T-helper 2 cell treated with Interferon-gamma antibody and Interleukin-4, amounts not matched to agents 5 μg/mL and 100 μg/mL, for 36 hours (primary cell): ENCODE measurements at regions not wholly inside any gene's neighbourhood (a gene's known extent, or its start where the extent isn't known, plus 50 kb on each side); places are given as distances from the start of the nearest gene placed in this dataset.
"Not testable (repeated sequence)": the region's sequence is repeated elsewhere in the genome, so short reads cannot be mapped to it uniquely, and the experiment has no call there.

Experiments
- DNase-seq: peaks from one replicate; pipeline ENCODE4 v3.0.0; 2021; ENCODE audit warnings: low spot score
- H3K27ac Mint-ChIP-seq: one replicate; pipeline ENCODE4 v1.8.0; 2021; ENCODE audit warnings: mild to moderate bottlenecking, mixed read lengths
- H3K27me3 Mint-ChIP-seq: one replicate; pipeline ENCODE4 v1.8.0; 2021; ENCODE audit warnings: low read depth, mixed read lengths
- H3K36me3 Mint-ChIP-seq: one replicate; pipeline ENCODE4 v1.8.0; 2021; ENCODE audit warnings: low read depth, mixed read lengths
- H3K4me1 Mint-ChIP-seq: one replicate; pipeline ENCODE4 v1.8.0; 2021; ENCODE audit warnings: low read depth, mixed read lengths
- H3K4me3 Mint-ChIP-seq: one replicate; pipeline ENCODE4 v1.8.0; 2022; ENCODE audit warnings: mild to moderate bottlenecking, moderate library complexity, mixed read lengths
- H3K9me3 Mint-ChIP-seq: one replicate; pipeline ENCODE4 v1.8.0; 2021; ENCODE audit warnings: mixed read lengths

GRCh38 chr20:54725266-54725665, 249.9 kb downstream of the DOK5 start:
- H3K27me3 Mint-ChIP-seq, H3K4me3 Mint-ChIP-seq, H3K36me3 Mint-ChIP-seq, H3K27ac Mint-ChIP-seq, DNase-seq, H3K4me1 Mint-ChIP-seq, H3K9me3 Mint-ChIP-seq: not testable (repeated sequence)

GRCh38 chr20:54723723-54724122, 248.3 kb downstream of the DOK5 start:
- no peak for DNase-seq
- Mint-ChIP-seq H3K4me1 (no peaks in the 10 kb centered on the region), H3K36me3 (no peaks in the 10 kb centered on the region), H3K27me3 (no peaks in the 10 kb centered on the region), H3K9me3 (no peaks in the 10 kb centered on the region), H3K27ac (no peak overlapping the region), H3K4me3 (no peak overlapping the region)

GRCh38 chr20:54717983-54718382, 242.6 kb downstream of the DOK5 start:
- no peak overlapping the region for H3K27ac Mint-ChIP-seq
- DNase-seq = no peak
- H3K9me3 Mint-ChIP-seq = no peaks in the 10 kb centered on the region

DNA sequence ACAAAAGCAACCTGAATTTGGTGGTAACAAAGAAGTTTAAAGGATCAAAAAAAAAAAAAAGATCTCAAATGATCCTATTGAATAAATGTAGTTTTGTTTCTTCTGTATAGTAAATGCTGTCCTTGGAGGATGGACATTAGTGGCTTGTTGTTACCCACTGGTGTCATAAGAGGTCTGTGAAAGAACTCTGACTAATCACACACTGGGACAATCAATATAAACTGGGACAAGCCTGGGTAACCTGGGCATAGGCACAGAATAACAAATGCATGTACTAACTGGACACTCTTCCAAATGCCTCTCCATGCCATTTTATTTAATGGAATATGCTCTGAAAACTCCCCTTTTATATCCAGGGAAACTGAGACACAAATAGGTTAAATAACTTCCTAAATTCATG, 241.4 kb downstream of the DOK5 start:
- Mint-ChIP-seq H3K27me3 (no peaks in the 10 kb centered on the region), H3K36me3 (no peaks in the 10 kb centered on the region), H3K4me1 (no peaks in the 10 kb centered on the region), H3K27ac (no peak overlapping the region), H3K9me3 (no peaks in the 10 kb centered on the region), H3K4me3 (no peak overlapping the region)
- DNase-seq = no peak

More at GRCh38 chr20:54717983-54718382, 242.6 kb downstream of the DOK5 start:
- H3K27me3 Mint-ChIP-seq = no peaks in the 10 kb centered on the region
- no peaks in the 10 kb centered on the region for H3K36me3 Mint-ChIP-seq
- H3K4me1 Mint-ChIP-seq = no peaks in the 10 kb centered on the region
- no peak overlapping the region for H3K4me3 Mint-ChIP-seq

DNA sequence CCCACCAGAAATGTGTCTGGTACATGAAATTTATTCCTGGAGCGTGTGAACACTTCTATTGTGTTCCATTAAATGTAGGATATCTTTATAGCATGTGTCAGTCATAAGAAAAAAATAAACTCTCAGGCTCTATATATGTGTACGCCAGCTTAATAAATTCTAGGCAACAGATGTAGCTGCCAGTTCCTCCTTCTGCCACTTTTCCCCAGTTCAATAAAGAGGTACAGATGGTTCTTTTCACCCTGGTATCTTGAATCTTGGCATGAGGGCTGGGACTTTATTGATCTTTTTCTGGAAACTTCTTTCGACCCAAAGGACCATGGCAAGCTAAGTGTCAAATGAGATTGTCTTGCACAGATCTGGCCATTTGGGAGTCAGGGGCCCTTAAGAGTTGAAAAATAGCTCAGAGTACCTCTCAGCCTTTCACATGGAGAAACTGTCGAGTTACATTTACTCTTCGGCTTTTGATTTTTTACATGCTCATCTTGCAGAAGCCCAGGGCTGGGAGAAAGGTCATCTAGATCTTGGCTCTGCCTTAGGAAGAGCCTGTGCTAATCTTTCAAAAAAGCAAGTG, 240.9 kb downstream of the DOK5 start:
- Mint-ChIP-seq H3K4me1 (no peaks in the 10 kb centered on the region), H3K9me3 (no peaks in the 10 kb centered on the region), H3K27ac (no peak overlapping the region), H3K36me3 (no peaks in the 10 kb centered on the region), H3K27me3 (no peaks in the 10 kb centered on the region), H3K4me3 (no peak overlapping the region)
- DNase-seq = no peak

DNA sequence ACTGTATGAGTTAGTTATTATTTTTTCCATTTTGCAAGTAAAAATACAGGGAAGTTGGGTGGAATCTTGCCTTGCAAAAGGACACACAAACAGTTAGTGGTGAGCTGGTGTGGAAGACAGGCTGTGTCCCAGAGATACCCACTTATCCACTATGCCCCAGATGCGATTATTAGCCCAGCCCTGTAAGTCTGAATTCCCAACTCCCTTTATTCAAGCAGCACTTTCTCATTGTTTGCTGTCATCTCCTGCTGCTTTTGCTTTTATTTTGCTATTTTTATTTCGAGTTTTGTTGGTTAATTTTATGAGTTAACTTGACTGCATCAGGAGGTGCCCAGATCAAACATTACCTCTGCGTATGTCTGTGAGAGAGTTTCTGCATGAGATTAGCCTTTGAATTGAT, 239.4 kb downstream of the DOK5 start:
- no peaks in the 10 kb centered on the region for H3K27me3 Mint-ChIP-seq
- no peaks in the 10 kb centered on the region for H3K9me3 Mint-ChIP-seq
- H3K4me1 Mint-ChIP-seq = no peaks in the 10 kb centered on the region
- no peaks in the 10 kb centered on the region for H3K36me3 Mint-ChIP-seq
- no peak overlapping the region for H3K4me3 Mint-ChIP-seq
- H3K27ac Mint-ChIP-seq = no peak overlapping the region
- no peak for DNase-seq

GRCh38 chr20:54713727-54714126, 238.3 kb downstream of the DOK5 start:
- H3K9me3 Mint-ChIP-seq = no peaks in the 10 kb centered on the region
- no peaks in the 10 kb centered on the region for H3K4me1 Mint-ChIP-seq
- H3K4me3 Mint-ChIP-seq = no peak overlapping the region
- no peaks in the 10 kb centered on the region for H3K27me3 Mint-ChIP-seq
- no peak for DNase-seq
- H3K27ac Mint-ChIP-seq = no peak overlapping the region
- no peaks in the 10 kb centered on the region for H3K36me3 Mint-ChIP-seq

DNA sequence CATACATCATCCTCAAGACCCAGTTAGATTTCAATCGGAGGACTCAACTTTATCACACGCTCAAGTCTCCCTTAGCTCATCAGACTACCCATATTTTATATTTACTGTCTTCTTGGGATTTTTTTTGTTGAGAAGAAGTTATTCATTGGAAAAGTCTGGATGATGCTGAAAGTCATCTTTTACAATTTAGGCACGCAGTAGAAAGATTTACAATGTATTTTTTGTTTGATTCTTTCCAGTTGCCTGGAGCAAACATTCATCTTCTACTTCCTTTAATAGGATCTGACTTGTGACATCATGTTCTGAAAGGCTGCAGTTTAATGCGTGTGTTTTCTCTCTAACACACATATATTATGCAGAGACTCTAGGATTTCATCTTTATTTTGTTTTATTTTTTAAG, 235.7 kb downstream of the DOK5 start:
- no peaks in the 10 kb centered on the region for H3K4me1 Mint-ChIP-seq
- H3K36me3 Mint-ChIP-seq = no peaks in the 10 kb centered on the region
- DNase-seq = no peak
- H3K27me3 Mint-ChIP-seq = no peaks in the 10 kb centered on the region
- no peak overlapping the region for H3K4me3 Mint-ChIP-seq
- no peak overlapping the region for H3K27ac Mint-ChIP-seq
- no peaks in the 10 kb centered on the region for H3K9me3 Mint-ChIP-seq

GRCh38 chr20:54710341-54710740, 234.9 kb downstream of the DOK5 start:
- Mint-ChIP-seq H3K27ac (no peak overlapping the region), H3K9me3 (no peaks in the 10 kb centered on the region), H3K4me3 (no peak overlapping the region), H3K4me1 (no peaks in the 10 kb centered on the region), H3K27me3 (no peaks in the 10 kb centered on the region), H3K36me3 (no peaks in the 10 kb centered on the region)
- no peak for DNase-seq

DNA sequence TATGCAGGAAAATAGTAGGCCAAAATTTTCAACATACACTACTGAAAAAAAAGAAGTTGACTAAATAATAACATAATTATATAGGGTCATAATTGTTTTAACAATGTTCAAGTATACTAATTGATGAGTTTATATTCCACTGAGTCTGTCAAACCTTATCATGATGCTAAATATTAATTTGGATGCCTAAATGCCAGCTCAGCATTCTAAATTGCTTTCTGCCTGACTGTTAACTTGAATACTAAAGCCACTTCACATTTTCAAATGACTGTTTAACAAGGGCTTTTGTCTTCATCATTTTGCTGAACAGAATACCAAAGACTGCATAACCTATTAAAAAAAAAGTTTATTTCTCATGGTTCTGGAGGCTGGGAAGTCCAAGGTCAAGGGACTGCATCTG, 232.8 kb downstream of the DOK5 start:
- H3K36me3 Mint-ChIP-seq = no peaks in the 10 kb centered on the region
- H3K27me3 Mint-ChIP-seq = no peaks in the 10 kb centered on the region
- H3K9me3 Mint-ChIP-seq = no peaks in the 10 kb centered on the region
- no peaks in the 10 kb centered on the region for H3K4me1 Mint-ChIP-seq
- no peak overlapping the region for H3K27ac Mint-ChIP-seq
- H3K4me3 Mint-ChIP-seq = no peak overlapping the region
- no peak for DNase-seq

DNA sequence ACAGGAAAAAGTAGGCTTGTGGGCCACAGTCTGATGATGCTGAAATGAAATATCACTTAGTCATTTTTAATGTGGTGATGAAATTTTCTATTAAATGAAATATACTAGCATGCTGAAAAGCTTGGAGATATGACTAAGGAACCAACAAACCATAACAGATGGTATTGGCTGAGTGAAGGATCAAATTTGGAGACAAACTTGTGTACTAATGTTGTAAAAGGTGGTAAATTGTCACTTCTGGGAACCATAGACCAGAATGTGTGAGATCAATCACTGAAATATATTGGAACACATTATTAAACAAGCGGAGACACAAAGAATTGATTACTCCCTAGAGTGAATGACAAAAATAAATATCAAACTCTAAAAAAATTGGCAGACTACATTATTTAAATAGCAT, 232.4 kb downstream of the DOK5 start:
- H3K4me3 Mint-ChIP-seq = no peak overlapping the region
- H3K9me3 Mint-ChIP-seq = no peaks in the 10 kb centered on the region
- no peaks in the 10 kb centered on the region for H3K27me3 Mint-ChIP-seq
- DNase-seq = no peak
- no peaks in the 10 kb centered on the region for H3K36me3 Mint-ChIP-seq
- no peaks in the 10 kb centered on the region for H3K4me1 Mint-ChIP-seq
- H3K27ac Mint-ChIP-seq = no peak overlapping the region

GRCh38 chr20:54706581-54706980, 231.2 kb downstream of the DOK5 start:
- Mint-ChIP-seq H3K27ac (no peak overlapping the region), H3K4me1 (no peaks in the 10 kb centered on the region), H3K36me3 (no peaks in the 10 kb centered on the region), H3K27me3 (no peaks in the 10 kb centered on the region), H3K9me3 (no peaks in the 10 kb centered on the region), H3K4me3 (no peak overlapping the region)
- no peak for DNase-seq

- H3K27me3 Mint-ChIP-seq = no peaks in the 10 kb centered on the region
- no peaks in the 10 kb centered on the region for H3K36me3 Mint-ChIP-seq
- no peak overlapping the region for H3K27ac Mint-ChIP-seq
- no peaks in the 10 kb centered on the region for H3K4me1 Mint-ChIP-seq
- H3K9me3 Mint-ChIP-seq = no peaks in the 10 kb centered on the region
- H3K4me3 Mint-ChIP-seq = no peak overlapping the region
- DNase-seq = no peak
These were observed 228.7 kb downstream of the DOK5 start for GRCh38 chr20:54704032-54704635.
